MM.1S (cell line): ENCODE measurements at regions not wholly inside any gene's neighbourhood (a gene's known extent, or its start where the extent isn't known, plus 50 kb on each side); places are given as distances from the start of the nearest gene placed in this dataset.

Experiments
- DNase-seq: peaks from one replicate; pipeline ENCODE4 v3.0.0-alpha.2; 2015
- H2AFZ ChIP-seq: fragments of 300-600 bp; sonication (generic); 2 replicates; pipeline ENCODE4 v1.6.0; 2016; ENCODE audit warnings: antibody characterized with exemption, low read length
- H3F3A ChIP-seq: fragments of 300-600 bp; sonication (generic); 2 replicates; pipeline ENCODE4 v1.6.1; 2016; ENCODE audit warnings: mild to moderate bottlenecking, antibody characterized with exemption, low read length, moderate library complexity, mixed read lengths; ENCODE audit not compliant: insufficient read depth
- H3K27ac ChIP-seq: fragments of 300-600 bp; sonication (generic); 2 replicates; pipeline ENCODE4 v1.5.1; 2016; ENCODE audit warnings: mild to moderate bottlenecking, low read length
- H3K27me3 ChIP-seq: fragments of 300-600 bp; sonication (generic); replicated peaks from 2 replicates; pipeline ENCODE4 v1.6.0; 2016; ENCODE audit warnings: low read length; ENCODE audit not compliant: insufficient read depth
- H3K36me3 ChIP-seq: fragments of 300-600 bp; sonication (generic); replicated peaks from 2 replicates; pipeline ENCODE4 v1.6.1; 2016; ENCODE audit warnings: mild to moderate bottlenecking, low read length, mixed read lengths; ENCODE audit not compliant: insufficient read depth
- H3K4me1 ChIP-seq: fragments of 300-600 bp; sonication (generic); 2 replicates; pipeline ENCODE4 v1.6.1; 2016; ENCODE audit warnings: low read length, mixed read lengths
- H3K4me2 ChIP-seq: fragments of 300-600 bp; sonication (generic); 2 replicates; pipeline ENCODE4 v1.6.0; 2016; ENCODE audit warnings: low read depth, low read length
- H3K4me3 ChIP-seq: fragments of 300-600 bp; sonication (generic); 2 replicates; pipeline ENCODE4 v1.5.1; 2016; ENCODE audit warnings: low read length, mixed read lengths
- H3K79me2 ChIP-seq: fragments of 300-600 bp; sonication (generic); 2 replicates; pipeline ENCODE4 v1.6.1; 2016; ENCODE audit warnings: mixed run types, low read length, mixed read lengths
- H3K9ac ChIP-seq: fragments of 300-600 bp; sonication (generic); 2 replicates; pipeline ENCODE4 v1.6.1; 2016; ENCODE audit warnings: low read length, mixed read lengths
- H3K9me2 ChIP-seq: fragments of 300-600 bp; sonication (generic); replicated peaks from 2 replicates; pipeline ENCODE4 v1.6.1; 2016; ENCODE audit warnings: mild to moderate bottlenecking, low read length, mixed read lengths; ENCODE audit not compliant: insufficient read depth
- H3K9me3 ChIP-seq: fragments of 300-600 bp; sonication (generic); replicated peaks from 2 replicates; pipeline ENCODE4 v1.6.1; 2016; ENCODE audit warnings: mild to moderate bottlenecking, low read length, mixed read lengths; ENCODE audit not compliant: insufficient read depth
- H4K20me1 ChIP-seq: fragments of 300-600 bp; sonication (generic); 2 replicates; pipeline ENCODE4 v1.6.1; 2016; ENCODE audit warnings: mild to moderate bottlenecking, low read length, moderate library complexity, mixed read lengths; ENCODE audit not compliant: insufficient read depth
- CTCF ChIP-seq: fragments of 300-600 bp; sonication (generic); IDR thresholded peaks from 2 replicates; pipeline ENCODE4 v1.5.1; 2016; ENCODE audit warnings: antibody characterized with exemption, low read length, mixed read lengths
- EZH2 ChIP-seq: fragments of 300-600 bp; sonication (generic); optimal IDR thresholded peaks from 2 replicates; pipeline ENCODE3; 2017; ENCODE audit warnings: low read depth, mild to moderate bottlenecking, antibody characterized with exemption, low read length, mixed read lengths
- EZH2phosphoT487 ChIP-seq: fragments of 300-600 bp; sonication (generic); IDR thresholded peaks from 2 replicates; pipeline ENCODE4 v1.6.1; 2018; ENCODE audit warnings: antibody characterized with exemption, low read length

- H3K27ac ChIP-seq = no peak overlapping the region
- no peaks in the 10 kb centered on the region for H3K9me2 ChIP-seq
- no peak for DNase-seq
- H2AFZ ChIP-seq = no peak overlapping the region
- no peaks in the 10 kb centered on the region for H3K27me3 ChIP-seq
- no peak overlapping the region for H3K4me3 ChIP-seq
- H3K79me2 ChIP-seq = no peaks in the 10 kb centered on the region
- H3K4me2 ChIP-seq = no peak overlapping the region
- H4K20me1 ChIP-seq = no peaks in the 10 kb centered on the region
- H3F3A ChIP-seq = no peaks in the 10 kb centered on the region
- H3K9me3 ChIP-seq = no peaks in the 10 kb centered on the region
- H3K36me3 ChIP-seq = no peaks in the 10 kb centered on the region
- H3K4me1 ChIP-seq = no peaks in the 10 kb centered on the region
- TF ChIP-seq EZH2phosphoT487 (no peak), EZH2 (no peak), CTCF (no peak)
- no peak overlapping the region for H3K9ac ChIP-seq
Observed at GRCh38 chr12:63301311-63301710, 150.3 kb upstream of the AVPR1A start.

DNA sequence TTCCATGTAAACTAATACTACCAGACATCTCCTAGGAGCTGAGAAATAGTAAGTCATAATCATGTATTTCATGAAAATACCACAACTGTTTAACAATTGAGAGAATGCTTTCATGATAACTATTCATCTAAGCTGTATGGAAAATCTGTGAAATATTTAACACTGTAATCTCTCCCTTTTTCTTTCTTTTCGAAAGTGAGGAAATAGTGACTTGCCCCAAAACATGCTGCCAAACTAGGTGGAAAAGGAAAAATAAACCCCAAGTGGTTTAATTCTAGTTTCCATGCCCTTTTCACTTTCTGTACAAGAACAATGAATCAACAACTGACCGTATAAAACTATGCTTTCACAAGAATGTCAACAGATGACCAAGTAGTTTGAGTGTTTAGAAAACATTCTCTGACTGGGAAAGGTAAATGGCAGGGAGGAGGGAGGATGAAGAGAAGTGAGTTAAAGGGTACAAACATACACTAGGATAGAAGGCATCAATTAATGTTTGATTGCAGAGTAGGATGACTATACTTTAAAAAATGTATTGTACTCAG lies 147.5 kb upstream of the AVPR1A start:
- no peaks in the 10 kb centered on the region for H3F3A ChIP-seq
- H3K9me3 ChIP-seq = no peaks in the 10 kb centered on the region
- H3K9me2 ChIP-seq = no peaks in the 10 kb centered on the region
- H2AFZ ChIP-seq = no peak overlapping the region
- no peak overlapping the region for H3K27ac ChIP-seq
- H3K9ac ChIP-seq = no peak overlapping the region
- H3K36me3 ChIP-seq = no peaks in the 10 kb centered on the region
- no peaks in the 10 kb centered on the region for H4K20me1 ChIP-seq
- no peak overlapping the region for H3K4me2 ChIP-seq
- H3K79me2 ChIP-seq = no peaks in the 10 kb centered on the region
- H3K27me3 ChIP-seq = no peaks in the 10 kb centered on the region
- DNase-seq = no peak
- no peaks in the 10 kb centered on the region for H3K4me1 ChIP-seq
- TF ChIP-seq CTCF (no peak), EZH2phosphoT487 (no peak), EZH2 (no peak)
- H3K4me3 ChIP-seq = no peak overlapping the region

DNA sequence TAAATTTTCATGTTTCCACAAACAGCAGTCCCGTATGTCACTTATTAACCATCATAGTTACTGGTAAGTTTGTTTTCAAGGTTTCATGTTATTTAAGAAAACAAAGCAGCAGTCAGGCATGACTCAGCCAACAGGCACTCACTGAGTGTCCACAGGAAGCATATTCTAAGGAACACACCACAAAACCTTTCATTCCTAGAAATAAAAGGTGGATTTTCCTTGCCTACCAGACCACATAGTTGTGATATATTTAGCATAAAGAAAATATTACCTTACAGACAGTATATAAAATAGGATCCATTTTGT lies 143.3 kb upstream of the AVPR1A start:
- H3K79me2 ChIP-seq = no peaks in the 10 kb centered on the region
- no peak overlapping the region for H3K4me3 ChIP-seq
- H3F3A ChIP-seq = no peaks in the 10 kb centered on the region
- H3K9ac ChIP-seq = no peak overlapping the region
- no peaks in the 10 kb centered on the region for H3K9me2 ChIP-seq
- H3K4me2 ChIP-seq = no peak overlapping the region
- no peaks in the 10 kb centered on the region for H4K20me1 ChIP-seq
- H3K27ac ChIP-seq = no peak overlapping the region
- H2AFZ ChIP-seq = no peak overlapping the region
- no peaks in the 10 kb centered on the region for H3K27me3 ChIP-seq
- H3K4me1 ChIP-seq = no peaks in the 10 kb centered on the region
- no peaks in the 10 kb centered on the region for H3K9me3 ChIP-seq
- no peaks in the 10 kb centered on the region for H3K36me3 ChIP-seq
- no peak for DNase-seq
- TF ChIP-seq EZH2 (no peak), EZH2phosphoT487 (no peak), CTCF (no peak)
